ENCODE measurements at regions not wholly inside any gene's neighbourhood (a gene's known extent, or its start where the extent isn't known, plus 50 kb on each side); places are given as distances from the start of the nearest gene placed in this dataset.

GRCh38 chr18:73715210-73715670, 432.4 kb downstream of the FBXO15 start:
- DNase-seq (ENCODE audit: low read depth, low spot score): no peak
- Histone ChIP-seq H3K27me3 (ENCODE audit: control insufficient read depth, insufficient read depth, low read length) (no peaks in the 10 kb centered on the region), H3K9me3 (ENCODE audit: control insufficient read depth, insufficient read depth, low read length) (no peaks in the 10 kb centered on the region), H3K27ac (ENCODE audit: low read depth, low read length) (no peak overlapping the region), H3K4me3 (ENCODE audit: low read depth, low read length) (peak overlapping the region; percentile 41)
- no peak for TF ChIP-seq CTCF (IDR thresholded peaks at IDR 0.05; ENCODE audit: low read depth, low read length)
- POLR2A ChIA-PET: interaction anchor here (1.2 kb wide), 1 partner anchor 26 kb away, joined by 4 read pairs; no protein-coding TSS in a partner anchor
- CTCF ChIA-PET: interaction anchor here (0.6 to 2.4 kb wide), 2 partner anchors 127 to 298 kb away, joined by 3 to 9 read pairs; no protein-coding TSS in a partner anchor

- TF ChIP-seq CTCF (IDR thresholded peaks at IDR 0.05; ENCODE audit: low read depth, low read length): no peak
- POLR2A ChIA-PET: no interaction called here
- Histone ChIP-seq H3K9me3 (ENCODE audit: control insufficient read depth, insufficient read depth, low read length) (no peaks in the 10 kb centered on the region), H3K27ac (ENCODE audit: low read depth, low read length) (no peak overlapping the region), H3K4me3 (ENCODE audit: low read depth, low read length) (no peak overlapping the region), H3K27me3 (ENCODE audit: control insufficient read depth, insufficient read depth, low read length) (no peaks in the 10 kb centered on the region)
- DNase-seq (ENCODE audit: low read depth, low spot score): no peak
- CTCF ChIA-PET: interaction anchor here (2.4 kb wide), 1 partner anchor 128 kb away, joined by 9 read pairs; no protein-coding TSS in a partner anchor
Observed at GRCh38 chr18:73714466-73714865, 433.2 kb downstream of the FBXO15 start.

DNA sequence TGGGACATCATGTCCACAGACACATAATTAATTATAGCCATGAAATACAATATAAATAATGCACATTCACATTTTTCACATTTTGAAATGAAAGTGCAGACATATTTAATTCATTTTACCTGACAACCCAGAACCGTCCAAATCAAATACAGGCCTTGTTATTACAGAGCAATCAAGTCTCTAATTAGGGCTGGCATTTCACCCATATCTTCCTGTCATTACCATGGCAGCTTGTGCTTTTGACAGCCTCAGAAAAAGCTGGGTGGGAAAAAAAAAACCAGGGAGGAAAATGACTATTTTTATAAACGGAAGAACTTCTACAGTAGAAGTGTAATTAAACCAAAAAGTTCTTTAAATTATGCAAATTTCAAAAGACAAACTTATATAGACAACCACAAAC, 436.4 kb downstream of the FBXO15 start:
- DNase-seq (ENCODE audit: low read depth, low spot score): no peak
- ChIA-PET CTCF (no interaction called here), POLR2A (no interaction called here)
- H3K9me3 ChIP-seq (ENCODE audit: control insufficient read depth, insufficient read depth, low read length): peaks cover 4% of the 10 kb centered on the region; the same call in 1 of the 2 replicates
- H3K27me3 ChIP-seq (ENCODE audit: control insufficient read depth, insufficient read depth, low read length): no peaks in the 10 kb centered on the region
- H3K27ac ChIP-seq (ENCODE audit: low read depth, low read length): no peak overlapping the region
- H3K4me3 ChIP-seq (ENCODE audit: low read depth, low read length): no peak overlapping the region
- no peak for TF ChIP-seq CTCF (IDR thresholded peaks at IDR 0.05; ENCODE audit: low read depth, low read length)

DNA sequence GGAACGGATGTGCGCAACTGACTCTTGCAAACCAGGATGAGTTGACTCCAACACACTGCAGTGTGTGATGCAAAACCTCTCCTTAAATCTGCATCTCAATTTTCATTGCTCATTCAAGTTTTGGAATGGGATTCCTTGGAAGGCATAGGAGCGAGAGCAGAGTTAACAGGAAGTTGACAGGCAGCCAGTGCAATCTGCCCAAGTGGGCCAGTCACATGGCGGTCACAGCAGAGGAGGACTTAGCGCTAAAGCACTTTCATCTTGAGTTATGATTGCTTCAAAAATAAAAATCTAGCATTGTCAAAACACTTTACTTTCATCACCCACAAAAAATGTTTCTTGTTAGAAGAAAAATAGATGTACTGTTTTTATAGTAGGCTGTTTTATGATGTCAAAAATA, 439.0 kb downstream of the FBXO15 start:
- TF ChIP-seq CTCF (IDR thresholded peaks at IDR 0.05; ENCODE audit: low read depth, low read length): no peak
- ChIA-PET POLR2A (no interaction called here), CTCF (no interaction called here)
- H3K27ac ChIP-seq (ENCODE audit: low read depth, low read length): no peak overlapping the region
- H3K9me3 ChIP-seq (ENCODE audit: control insufficient read depth, insufficient read depth, low read length): peaks cover 4% of the 10 kb centered on the region; the same call in 1 of the 2 replicates
- H3K27me3 ChIP-seq (ENCODE audit: control insufficient read depth, insufficient read depth, low read length): no peaks in the 10 kb centered on the region
- no peak for DNase-seq (ENCODE audit: low read depth, low spot score)
- H3K4me3 ChIP-seq (ENCODE audit: low read depth, low read length): no peak overlapping the region

GRCh38 chr18:73707035-73707434, 440.6 kb downstream of the FBXO15 start:
- POLR2A ChIA-PET: no interaction called here
- H3K9me3 ChIP-seq (ENCODE audit: control insufficient read depth, insufficient read depth, low read length): peaks cover 4% of the 10 kb centered on the region; the same call in 1 of the 2 replicates
- peak; percentile 21 for DNase-seq (ENCODE audit: low read depth, low spot score)
- H3K4me3 ChIP-seq (ENCODE audit: low read depth, low read length): no peak overlapping the region
- no peak for TF ChIP-seq CTCF (IDR thresholded peaks at IDR 0.05; ENCODE audit: low read depth, low read length)
- CTCF ChIA-PET: no interaction called here
- no peaks in the 10 kb centered on the region for H3K27me3 ChIP-seq (ENCODE audit: control insufficient read depth, insufficient read depth, low read length)
- no peak overlapping the region for H3K27ac ChIP-seq (ENCODE audit: low read depth, low read length)
